ENCODE measurements at regions not wholly inside any gene's neighbourhood (a gene's known extent, or its start where the extent isn't known, plus 50 kb on each side); places are given as distances from the start of the nearest gene placed in this dataset.

DNA sequence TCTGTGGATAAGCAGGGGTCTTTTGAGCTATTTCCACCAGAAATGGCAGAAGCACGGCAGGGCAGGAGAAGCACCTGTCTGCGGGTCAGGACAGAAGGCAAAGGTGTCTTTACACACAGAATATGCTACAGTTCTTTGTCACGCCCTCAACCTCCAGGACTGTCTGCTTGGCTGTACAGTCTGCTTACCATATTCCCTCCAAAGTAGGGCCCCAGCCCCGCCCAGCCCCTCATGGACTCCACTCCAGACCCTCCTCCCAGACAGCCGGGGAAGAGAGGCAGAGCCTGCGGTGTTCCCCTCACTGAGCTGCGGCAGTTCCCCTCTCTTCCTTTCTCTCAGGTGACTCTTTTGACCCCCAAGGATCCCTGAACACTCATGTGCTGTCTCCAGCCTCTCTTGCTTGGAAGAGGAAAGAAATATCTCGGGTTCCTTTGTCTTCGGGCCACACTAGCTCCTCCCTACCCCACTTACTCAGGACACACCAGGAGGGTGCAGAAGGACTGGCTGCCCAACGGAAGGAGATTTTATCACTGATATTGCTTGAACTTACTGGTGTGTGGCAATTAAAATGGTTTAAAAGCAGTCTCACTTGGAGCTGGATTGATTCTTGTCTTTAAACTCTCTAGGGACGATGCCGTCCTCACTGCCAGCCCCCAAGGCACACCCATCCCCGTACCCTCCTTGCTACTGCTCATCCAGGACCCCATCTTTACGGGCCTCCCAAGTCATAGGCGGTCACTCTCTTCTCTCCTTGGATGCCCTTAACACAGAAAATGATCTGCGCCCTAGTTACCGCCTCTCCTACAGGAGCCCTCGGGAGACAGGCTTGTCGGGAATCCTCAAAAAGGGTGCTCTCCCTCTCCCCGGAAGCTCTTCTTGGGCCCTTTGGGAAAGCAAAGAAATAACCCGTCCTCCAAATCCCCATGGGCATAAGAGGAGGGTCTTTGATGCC lies 169.7 kb downstream of the TOMM20 start:
- Mint-ChIP-seq H3K4me3 (no peak overlapping the region), H3K27ac (peak overlapping the region in 5 of 8 donors; percentile 6 to 87 (median 50))

DNA sequence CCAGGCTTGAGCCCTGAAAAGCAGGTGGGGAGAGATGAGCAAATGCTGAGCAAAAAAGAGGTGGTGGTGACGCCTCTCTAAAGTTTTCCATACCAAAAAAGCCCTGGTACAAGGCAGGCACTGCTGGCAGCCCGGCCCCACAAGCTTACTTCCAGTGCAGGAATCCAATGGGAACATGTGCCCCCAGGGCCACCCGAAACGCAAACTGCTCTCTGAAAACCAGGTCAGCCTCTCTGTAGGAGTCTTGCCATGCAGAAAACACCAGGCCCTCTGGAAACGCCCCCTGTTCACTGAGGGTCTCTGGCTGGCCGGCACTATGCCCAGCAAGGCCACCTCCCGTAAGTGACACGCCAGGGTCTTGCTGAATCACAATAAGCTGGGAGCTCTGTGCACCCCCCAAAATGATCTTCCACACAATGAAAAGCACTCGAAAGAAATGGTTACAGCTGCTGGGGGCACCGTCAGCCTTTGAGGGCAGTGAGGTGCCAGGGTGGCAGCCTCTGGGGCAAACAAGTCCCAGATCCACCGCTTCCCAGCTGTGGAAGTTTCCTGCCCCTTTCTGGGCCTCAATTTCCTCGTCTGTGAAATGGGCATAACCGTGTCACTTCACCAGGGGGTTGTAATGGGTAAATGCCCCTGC lies 170.5 kb downstream of the TOMM20 start:
- H3K36me3 ChIP-seq (ENCODE audit: insufficient read depth, low read length) = no peaks in the 10 kb centered on the region
- ChIA-PET POLR2A (no interaction called here), CTCF (interaction anchor here (0.5 to 1.2 kb wide), 2 partner anchors 30 to 85 kb away, joined by 3 to 4 read pairs; no protein-coding TSS in a partner anchor)
- Mint-ChIP-seq H3K27me3 (no peaks in the 10 kb centered on the region), H3K27ac (peak overlapping the region in 1 of 8 donors; percentile 50), H3K4me3 (no peak overlapping the region), H3K4me1 (peaks cover 57 to 65% (median 62%) of the 10 kb centered on the region in 3 donors), H3K36me3 (no peaks in the 10 kb centered on the region), H3K9me3 (no peaks in the 10 kb centered on the region)
- H3K4me1 ChIP-seq (ENCODE audit: insufficient read depth, low read length) = peaks cover 52% of the 10 kb centered on the region
- H3K27me3 ChIP-seq (ENCODE audit: insufficient read depth, low read length, poor library complexity, severe bottlenecking) = no peaks in the 10 kb centered on the region
- H3K27ac ChIP-seq (ENCODE audit: low read depth, low read length) = peak overlapping the region; percentile 38
- H3K4me3 ChIP-seq (ENCODE audit: low read length) = no peak overlapping the region
- H3K9me3 ChIP-seq (ENCODE audit: low read length) = no peaks in the 10 kb centered on the region
- DNase-seq = no peak

More for the DNA sequence above, 169.7 kb downstream of the TOMM20 start:
- Histone ChIP-seq H3K27me3 (ENCODE audit: insufficient read depth, low read length, poor library complexity, severe bottlenecking) (no peaks in the 10 kb centered on the region), H3K36me3 (ENCODE audit: insufficient read depth, low read length) (no peaks in the 10 kb centered on the region), H3K4me1 (ENCODE audit: insufficient read depth, low read length) (peaks cover 55% of the 10 kb centered on the region), H3K4me3 (ENCODE audit: low read length) (no peak overlapping the region), H3K27ac (ENCODE audit: low read depth, low read length) (no peak overlapping the region), H3K9me3 (ENCODE audit: low read length) (no peaks in the 10 kb centered on the region)
- H3K36me3 Mint-ChIP-seq = peaks cover 0 to 3% (median 0%) of the 10 kb centered on the region in 3 donors
- POLR2A ChIA-PET = no interaction called here
- peaks cover 0 to 3% (median 0%) of the 10 kb centered on the region in 5 donors for H3K9me3 Mint-ChIP-seq
- no peak for DNase-seq
- no peaks in the 10 kb centered on the region for H3K27me3 Mint-ChIP-seq
- peaks cover 61 to 67% (median 63%) of the 10 kb centered on the region in 3 donors for H3K4me1 Mint-ChIP-seq
- CTCF ChIA-PET = no interaction called here

DNA sequence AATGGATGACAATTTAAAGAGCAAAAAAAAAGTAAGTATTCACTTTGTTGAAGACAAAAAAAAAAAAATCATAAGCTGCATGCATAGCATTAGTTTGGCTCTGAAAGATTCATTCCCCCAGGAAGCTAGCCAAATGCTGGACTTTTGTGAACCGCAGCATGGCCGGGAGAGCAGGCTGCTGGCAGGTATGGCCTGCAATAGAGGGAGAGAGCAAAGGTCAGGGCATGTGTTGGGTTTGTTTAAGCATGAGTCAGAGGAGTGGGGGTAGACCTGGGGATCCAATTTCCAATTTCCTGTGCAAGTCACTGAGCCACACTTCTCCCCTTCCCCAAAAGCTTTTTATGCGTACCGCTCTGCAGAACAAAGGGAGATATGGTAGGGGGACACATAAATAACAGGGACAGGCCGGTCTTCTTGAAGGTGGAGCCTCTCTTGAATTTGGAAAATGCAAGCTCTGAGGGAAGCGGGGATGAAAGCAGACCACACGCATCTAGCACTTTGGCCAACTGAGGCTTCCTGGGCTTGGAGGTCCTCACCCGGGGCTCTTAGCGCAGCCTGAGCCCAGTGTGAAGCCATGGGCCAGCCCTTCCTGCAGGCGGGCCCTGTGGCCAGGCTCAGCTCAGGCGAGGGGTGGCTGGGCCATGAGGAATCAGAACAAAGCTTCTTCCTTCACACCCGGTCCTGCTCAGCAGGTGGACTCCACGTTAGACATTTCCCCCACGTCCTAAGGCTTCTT lies 171.1 kb downstream of the TOMM20 start:
- POLR2A ChIA-PET = interaction anchor here (0.6 kb wide), 1 partner anchor 18 kb away, joined by 3 read pairs; no protein-coding TSS in a partner anchor

DNA sequence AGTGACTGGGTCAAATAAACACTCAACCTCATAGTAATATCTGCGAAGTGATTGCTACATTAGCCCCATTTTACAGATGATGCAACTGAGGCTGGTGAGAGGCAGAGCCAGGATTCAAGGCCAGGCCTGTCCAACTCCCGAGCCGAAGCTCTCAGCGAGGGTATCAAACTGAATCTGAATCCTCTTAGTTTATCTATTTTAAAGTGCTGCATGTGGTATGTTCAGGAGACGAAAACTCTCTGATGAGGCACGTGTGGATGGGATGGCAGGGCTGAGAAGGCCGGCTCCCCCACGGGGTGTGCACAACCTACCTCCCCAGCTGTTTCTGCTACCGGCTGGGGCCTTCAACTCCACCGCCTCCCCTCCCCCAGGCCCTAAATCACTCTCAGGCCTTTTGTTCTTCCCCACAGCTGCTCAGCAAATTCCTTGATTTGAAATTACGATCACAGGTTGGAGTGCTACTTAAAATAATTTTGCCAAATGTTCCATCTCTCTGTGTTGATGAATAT lies 171.8 kb downstream of the TOMM20 start:
- Histone ChIP-seq H3K9me3 (ENCODE audit: low read length) (no peaks in the 10 kb centered on the region), H3K27ac (ENCODE audit: low read depth, low read length) (peak overlapping the region; percentile 38), H3K27me3 (ENCODE audit: insufficient read depth, low read length, poor library complexity, severe bottlenecking) (no peaks in the 10 kb centered on the region), H3K4me1 (ENCODE audit: insufficient read depth, low read length) (peaks cover 39% of the 10 kb centered on the region), H3K36me3 (ENCODE audit: insufficient read depth, low read length) (no peaks in the 10 kb centered on the region), H3K4me3 (ENCODE audit: low read length) (no peak overlapping the region)
- H3K27ac Mint-ChIP-seq = peak overlapping the region in 5 of 8 donors; percentile 16 to 83 (median 64)
- DNase-seq = no peak
- H3K27me3 Mint-ChIP-seq = no peaks in the 10 kb centered on the region
- no peaks in the 10 kb centered on the region for H3K9me3 Mint-ChIP-seq
- ChIA-PET POLR2A (interaction anchor here (0.6 kb wide), 1 partner anchor 17 kb away, joined by 3 read pairs; no protein-coding TSS in a partner anchor), CTCF (interaction anchor here (1.2 kb wide), 2 partner anchors 29 to 30 kb away, joined by 3 read pairs; no protein-coding TSS in a partner anchor)
- H3K4me3 Mint-ChIP-seq = no peak overlapping the region
- H3K36me3 Mint-ChIP-seq = no peaks in the 10 kb centered on the region
- peaks cover 44 to 52% (median 49%) of the 10 kb centered on the region in 3 donors for H3K4me1 Mint-ChIP-seq

More for the DNA sequence above, 171.1 kb downstream of the TOMM20 start:
- Histone ChIP-seq H3K9me3 (ENCODE audit: low read length) (no peaks in the 10 kb centered on the region), H3K4me1 (ENCODE audit: insufficient read depth, low read length) (peaks cover 45% of the 10 kb centered on the region), H3K27ac (ENCODE audit: low read depth, low read length) (peak overlapping the region; percentile 38), H3K27me3 (ENCODE audit: insufficient read depth, low read length, poor library complexity, severe bottlenecking) (no peaks in the 10 kb centered on the region), H3K36me3 (ENCODE audit: insufficient read depth, low read length) (no peaks in the 10 kb centered on the region), H3K4me3 (ENCODE audit: low read length) (no peak overlapping the region)
- Mint-ChIP-seq H3K36me3 (no peaks in the 10 kb centered on the region), H3K4me1 (peaks cover 50 to 58% (median 55%) of the 10 kb centered on the region in 3 donors), H3K27ac (peak overlapping the region in 5 of 8 donors; percentile 16 to 83 (median 64)), H3K27me3 (no peaks in the 10 kb centered on the region), H3K9me3 (no peaks in the 10 kb centered on the region), H3K4me3 (no peak overlapping the region)
- CTCF ChIA-PET = interaction anchor here (0.5 to 1.2 kb wide), 2 partner anchors 29 to 84 kb away, joined by 3 to 4 read pairs; no protein-coding TSS in a partner anchor
- DNase-seq = no peak

DNA sequence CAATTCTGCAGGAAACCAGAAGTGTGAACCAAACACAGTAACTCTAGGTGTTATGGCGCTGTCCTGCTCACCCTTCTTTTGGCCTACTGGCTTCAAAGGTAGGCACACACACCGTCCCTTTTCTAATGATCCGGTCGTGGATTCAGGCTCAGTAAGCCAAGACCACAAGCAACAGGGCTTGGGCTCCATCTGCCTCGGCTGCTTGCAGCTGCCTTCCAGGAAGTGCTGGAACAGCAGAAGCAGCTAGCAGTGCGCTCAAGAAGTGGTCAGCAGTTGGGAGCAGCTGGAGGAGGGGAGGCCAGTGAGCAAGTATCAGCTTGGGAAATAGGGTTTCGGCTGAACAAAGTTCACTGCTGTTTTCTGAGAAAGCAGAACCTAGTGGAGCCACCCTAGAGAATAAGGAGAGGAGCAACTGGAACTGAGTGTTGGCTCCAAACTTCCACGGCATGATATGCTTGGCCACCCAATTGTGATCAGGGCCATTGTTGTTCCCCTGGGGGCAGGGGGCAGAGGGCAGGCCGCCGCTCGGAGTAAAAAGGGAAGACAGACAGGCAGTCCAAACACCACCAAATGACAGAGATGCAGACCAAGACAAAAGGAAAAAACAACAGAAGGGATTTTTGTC lies 173.4 kb downstream of the TOMM20 start:
- Mint-ChIP-seq H3K9me3 (no peaks in the 10 kb centered on the region), H3K36me3 (no peaks in the 10 kb centered on the region), H3K4me1 (peaks cover 31 to 37% (median 34%) of the 10 kb centered on the region in 3 donors), H3K27me3 (no peaks in the 10 kb centered on the region), H3K27ac (peak overlapping the region; percentile 15 to 90 (median 80)), H3K4me3 (peak overlapping the region in 6 of 7 donors; percentile 17 to 77 (median 44))
- no peak for DNase-seq
- Histone ChIP-seq H3K9me3 (ENCODE audit: low read length) (no peaks in the 10 kb centered on the region), H3K27ac (ENCODE audit: low read depth, low read length) (peak overlapping the region; percentile 3), H3K36me3 (ENCODE audit: insufficient read depth, low read length) (no peaks in the 10 kb centered on the region), H3K4me3 (ENCODE audit: low read length) (no peak overlapping the region), H3K27me3 (ENCODE audit: insufficient read depth, low read length, poor library complexity, severe bottlenecking) (no peaks in the 10 kb centered on the region), H3K4me1 (ENCODE audit: insufficient read depth, low read length) (peaks cover 26% of the 10 kb centered on the region)
- CTCF ChIA-PET = interaction anchor here (1.0 to 1.2 kb wide), 3 partner anchors 10 to 343 kb away, joined by 3 read pairs; no protein-coding TSS in a partner anchor
- POLR2A ChIA-PET = interaction anchor here (1.0 kb wide), 1 partner anchor 231 kb away, joined by 4 read pairs; no protein-coding TSS in a partner anchor

DNA sequence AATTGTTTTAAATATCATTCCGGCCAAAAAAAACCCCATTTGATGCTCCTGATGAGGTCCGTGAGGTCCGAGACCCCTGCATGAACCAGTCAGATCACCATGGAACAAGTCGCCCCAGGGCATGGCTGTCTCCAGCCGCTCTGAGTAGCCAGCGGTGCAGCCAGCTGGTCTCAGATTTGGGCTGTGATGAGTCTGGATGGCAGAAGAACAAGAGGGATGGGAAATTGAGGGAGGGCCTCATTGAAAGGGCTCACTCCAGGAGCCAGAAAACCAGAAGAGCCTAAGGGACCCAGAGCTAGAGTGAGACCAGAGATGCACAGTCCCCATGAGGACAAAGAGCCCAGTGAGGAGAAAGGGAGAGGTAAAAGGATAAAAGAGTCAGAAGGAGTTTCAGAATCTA lies 174.0 kb downstream of the TOMM20 start:
- H3K27me3 Mint-ChIP-seq = no peaks in the 10 kb centered on the region
- Histone ChIP-seq H3K4me3 (ENCODE audit: low read length) (no peak overlapping the region), H3K27me3 (ENCODE audit: insufficient read depth, low read length, poor library complexity, severe bottlenecking) (no peaks in the 10 kb centered on the region), H3K27ac (ENCODE audit: low read depth, low read length) (peak overlapping the region; percentile 3), H3K36me3 (ENCODE audit: insufficient read depth, low read length) (no peaks in the 10 kb centered on the region), H3K9me3 (ENCODE audit: low read length) (no peaks in the 10 kb centered on the region), H3K4me1 (ENCODE audit: insufficient read depth, low read length) (peaks cover 22% of the 10 kb centered on the region)
- DNase-seq = no peak
- H3K4me1 Mint-ChIP-seq = peaks cover 29 to 32% (median 30%) of the 10 kb centered on the region in 3 donors
- peaks cover 0 to 2% (median 0%) of the 10 kb centered on the region in 3 donors for H3K36me3 Mint-ChIP-seq
- POLR2A ChIA-PET = interaction anchor here (0.6 kb wide), 1 partner anchor 47 kb away, joined by 3 read pairs; no protein-coding TSS in a partner anchor
- H3K9me3 Mint-ChIP-seq = no peaks in the 10 kb centered on the region
- peak overlapping the region in 3 of 7 donors; percentile 22 to 60 (median 41) for H3K4me3 Mint-ChIP-seq
- CTCF ChIA-PET = interaction anchor here (1.0 to 1.1 kb wide), 2 partner anchors 11 to 343 kb away, joined by 3 read pairs; no protein-coding TSS in a partner anchor
- H3K27ac Mint-ChIP-seq = peak overlapping the region; percentile 15 to 86 (median 76)

Measured in CD8-positive, alpha-beta memory T cell (primary cell).